KOPT-K1 (cell line): ENCODE measurements at regions not wholly inside any gene's neighbourhood (a gene's known extent, or its start where the extent isn't known, plus 50 kb on each side); places are given as distances from the start of the nearest gene placed in this dataset.

Experiments
- H3K27ac ChIP-seq: fragments of 200-600 bp; sonication (generic); 2 replicates; pipeline ENCODE4 v1.5.1; 2016; ENCODE audit warnings: antibody characterized with exemption, mild to moderate bottlenecking, low read depth, low read length; ENCODE audit not compliant: poor library complexity, severe bottlenecking
- H3K36me3 ChIP-seq: fragments of 200-600 bp; sonication (generic); 2 replicates; pipeline ENCODE4 v1.5.1; 2017; ENCODE audit warnings: antibody characterized with exemption, mild to moderate bottlenecking, low read length, moderate library complexity; ENCODE audit not compliant: insufficient read depth
- H3K9me3 ChIP-seq: fragments of 200-600 bp; sonication (generic); 2 replicates; pipeline ENCODE4 v1.5.1; 2017; ENCODE audit warnings: antibody characterized with exemption, low read length, mild to moderate bottlenecking; ENCODE audit not compliant: insufficient read depth, poor library complexity, severe bottlenecking

GRCh38 chr1:172742599-172743500 lies 83.9 kb downstream of the FASLG start:
- Histone ChIP-seq H3K27ac (no peak overlapping the region), H3K9me3 (no peaks in the 10 kb centered on the region), H3K36me3 (no peaks in the 10 kb centered on the region)

GRCh38 chr1:172745014-172745413 lies 86.1 kb downstream of the FASLG start:
- Histone ChIP-seq H3K9me3 (no peaks in the 10 kb centered on the region), H3K36me3 (no peaks in the 10 kb centered on the region), H3K27ac (no peak overlapping the region)

- H3K27ac ChIP-seq, result peak overlapping the region; percentile 23
- H3K36me3 ChIP-seq, result no peaks in the 10 kb centered on the region
- no peaks in the 10 kb centered on the region for H3K9me3 ChIP-seq
Observed at GRCh38 chr1:172746091-172746949, 87.4 kb downstream of the FASLG start.

- H3K9me3 ChIP-seq, result no peaks in the 10 kb centered on the region
- no peak overlapping the region for H3K27ac ChIP-seq
- H3K36me3 ChIP-seq, result no peaks in the 10 kb centered on the region
Observed at GRCh38 chr1:172748201-172748600, 89.3 kb downstream of the FASLG start.

GRCh38 chr1:172751683-172752082 lies 92.8 kb downstream of the FASLG start:
- no peak overlapping the region for H3K27ac ChIP-seq
- H3K36me3 ChIP-seq, result no peaks in the 10 kb centered on the region
- no peaks in the 10 kb centered on the region for H3K9me3 ChIP-seq

GRCh38 chr1:172753964-172754363 lies 95.1 kb downstream of the FASLG start:
- H3K9me3 ChIP-seq, result no peaks in the 10 kb centered on the region
- peak overlapping the region; percentile 26 for H3K27ac ChIP-seq
- H3K36me3 ChIP-seq, result no peaks in the 10 kb centered on the region

- Histone ChIP-seq H3K36me3 (no peaks in the 10 kb centered on the region), H3K27ac (no peak overlapping the region), H3K9me3 (no peaks in the 10 kb centered on the region)
Observed at GRCh38 chr1:172754609-172755008, 95.7 kb downstream of the FASLG start.

GRCh38 chr1:172755099-172755498 lies 96.2 kb downstream of the FASLG start:
- H3K36me3 ChIP-seq, result no peaks in the 10 kb centered on the region
- no peak overlapping the region for H3K27ac ChIP-seq
- no peaks in the 10 kb centered on the region for H3K9me3 ChIP-seq

GRCh38 chr1:172756024-172756423 lies 97.1 kb downstream of the FASLG start:
- Histone ChIP-seq H3K36me3 (no peaks in the 10 kb centered on the region), H3K9me3 (no peaks in the 10 kb centered on the region)

GRCh38 chr1:172758259-172758658 lies 99.4 kb downstream of the FASLG start:
- Histone ChIP-seq H3K36me3 (no peaks in the 10 kb centered on the region), H3K27ac (no peak overlapping the region), H3K9me3 (no peaks in the 10 kb centered on the region)

More at GRCh38 chr1:172756024-172756423, 97.1 kb downstream of the FASLG start:
- H3K27ac ChIP-seq, result no peak overlapping the region

GRCh38 chr1:172760121-172760520 lies 101.2 kb downstream of the FASLG start:
- H3K27ac ChIP-seq, result no peak overlapping the region
- H3K9me3 ChIP-seq, result no peaks in the 10 kb centered on the region
- H3K36me3 ChIP-seq, result no peaks in the 10 kb centered on the region

GRCh38 chr1:172761581-172762486 lies 102.9 kb downstream of the FASLG start:
- no peak overlapping the region for H3K27ac ChIP-seq
- no peaks in the 10 kb centered on the region for H3K36me3 ChIP-seq
- no peaks in the 10 kb centered on the region for H3K9me3 ChIP-seq

GRCh38 chr1:172763057-172763456 lies 104.2 kb downstream of the FASLG start:
- Histone ChIP-seq H3K36me3 (no peaks in the 10 kb centered on the region), H3K9me3 (no peaks in the 10 kb centered on the region), H3K27ac (no peak overlapping the region)

GRCh38 chr1:172764378-172764777 lies 105.5 kb downstream of the FASLG start:
- H3K36me3 ChIP-seq, result no peaks in the 10 kb centered on the region
- no peaks in the 10 kb centered on the region for H3K9me3 ChIP-seq
- H3K27ac ChIP-seq, result no peak overlapping the region
